Endothelial cell (in vitro differentiated cells): ENCODE measurements at regions not wholly inside any gene's neighbourhood (a gene's known extent, or its start where the extent isn't known, plus 50 kb on each side); places are given as distances from the start of the nearest gene placed in this dataset.

Source experiments
- DNase-seq: peaks from one replicate; pipeline ENCODE4 v3.0.0; 2021; ENCODE audit warnings: low spot score
- H3K27ac Mint-ChIP-seq: one replicate; pipeline ENCODE4 v1.8.0; 2021; ENCODE audit warnings: mixed read lengths, inconsistent platforms; ENCODE audit not compliant: unreplicated experiment
- H3K27me3 Mint-ChIP-seq: one replicate; pipeline ENCODE4 v1.8.0; 2021; ENCODE audit warnings: mild to moderate bottlenecking, moderate library complexity, mixed read lengths, inconsistent platforms; ENCODE audit not compliant: unreplicated experiment
- H3K36me3 Mint-ChIP-seq: one replicate; pipeline ENCODE4 v1.8.0; 2021; ENCODE audit warnings: mild to moderate bottlenecking, low read depth, mixed read lengths, inconsistent platforms; ENCODE audit not compliant: unreplicated experiment
- H3K4me1 Mint-ChIP-seq: one replicate; pipeline ENCODE4 v1.8.0; 2021; ENCODE audit warnings: mild to moderate bottlenecking, mixed read lengths, inconsistent platforms; ENCODE audit not compliant: unreplicated experiment
- H3K4me3 Mint-ChIP-seq: one replicate; pipeline ENCODE4 v1.8.0; 2021; ENCODE audit warnings: mild to moderate bottlenecking, mixed read lengths, inconsistent platforms; ENCODE audit not compliant: unreplicated experiment
- H3K9me3 Mint-ChIP-seq: one replicate; pipeline ENCODE4 v1.8.0; 2021; ENCODE audit warnings: mixed read lengths, inconsistent platforms; ENCODE audit not compliant: unreplicated experiment
- CTCF ChIP-seq: fragments of 200-600 bp; sonication (generic); IDR thresholded peaks from one replicate; pipeline ENCODE4 v1.5.0; 2021; ENCODE audit warnings: antibody characterized with exemption; ENCODE audit not compliant: unreplicated experiment

- DNase-seq: no peak
- Mint-ChIP-seq H3K27ac (no peak overlapping the region), H3K4me3 (no peak overlapping the region), H3K9me3 (no peaks in the 10 kb centered on the region), H3K27me3 (no peaks in the 10 kb centered on the region), H3K4me1 (no peaks in the 10 kb centered on the region), H3K36me3 (no peaks in the 10 kb centered on the region)
- TF ChIP-seq CTCF: no peak
Measured at GRCh38 chr7:47008461-47008860, 573.5 kb downstream of the TNS3 start.

DNA sequence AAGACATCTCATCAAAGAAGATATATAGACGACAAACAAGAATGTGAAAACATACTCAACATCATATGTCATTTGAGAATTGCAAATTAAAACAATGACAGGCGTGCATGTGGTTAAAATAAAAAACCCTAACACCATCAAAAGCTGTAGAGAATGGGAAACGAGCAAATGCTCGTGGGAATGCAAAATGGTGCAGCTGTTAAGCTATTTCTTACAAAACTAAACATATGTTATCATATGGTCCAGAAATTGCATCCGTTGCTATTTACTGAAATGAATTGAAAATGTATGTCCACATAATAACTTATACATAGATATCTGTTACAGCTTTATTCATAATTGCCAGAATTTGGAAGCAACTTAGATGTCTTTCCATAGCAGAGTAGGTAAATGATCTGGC, 574.4 kb downstream of the TNS3 start:
- no peaks in the 10 kb centered on the region for H3K9me3 Mint-ChIP-seq
- no peaks in the 10 kb centered on the region for H3K4me1 Mint-ChIP-seq
- H3K36me3 Mint-ChIP-seq: no peaks in the 10 kb centered on the region
- no peak overlapping the region for H3K27ac Mint-ChIP-seq
- no peak for TF ChIP-seq CTCF
- DNase-seq: no peak
- no peaks in the 10 kb centered on the region for H3K27me3 Mint-ChIP-seq
- H3K4me3 Mint-ChIP-seq: no peak overlapping the region

DNA sequence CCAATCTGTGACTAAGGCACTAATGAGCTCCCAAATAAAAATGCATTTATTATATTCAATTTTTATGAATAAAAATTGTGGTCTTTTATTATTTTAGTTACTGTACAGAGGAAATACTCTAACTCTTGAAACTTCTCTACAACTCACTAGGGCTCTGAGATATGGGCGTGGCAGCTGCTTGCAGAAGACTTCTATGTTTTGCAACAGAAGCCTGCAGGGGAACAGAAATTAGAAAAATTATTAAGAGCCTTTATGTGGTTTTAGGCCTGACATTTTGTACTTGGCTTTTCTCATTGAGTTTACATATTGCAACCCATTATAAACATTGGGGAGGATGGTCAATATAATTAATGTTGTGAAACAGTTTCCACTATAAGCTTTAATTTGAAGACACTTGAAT, 581.4 kb downstream of the TNS3 start:
- no peak for DNase-seq
- no peaks in the 10 kb centered on the region for H3K9me3 Mint-ChIP-seq
- no peaks in the 10 kb centered on the region for H3K27me3 Mint-ChIP-seq
- TF ChIP-seq CTCF: no peak
- H3K4me3 Mint-ChIP-seq: no peak overlapping the region
- no peaks in the 10 kb centered on the region for H3K36me3 Mint-ChIP-seq
- H3K4me1 Mint-ChIP-seq: no peaks in the 10 kb centered on the region
- no peak overlapping the region for H3K27ac Mint-ChIP-seq

DNA sequence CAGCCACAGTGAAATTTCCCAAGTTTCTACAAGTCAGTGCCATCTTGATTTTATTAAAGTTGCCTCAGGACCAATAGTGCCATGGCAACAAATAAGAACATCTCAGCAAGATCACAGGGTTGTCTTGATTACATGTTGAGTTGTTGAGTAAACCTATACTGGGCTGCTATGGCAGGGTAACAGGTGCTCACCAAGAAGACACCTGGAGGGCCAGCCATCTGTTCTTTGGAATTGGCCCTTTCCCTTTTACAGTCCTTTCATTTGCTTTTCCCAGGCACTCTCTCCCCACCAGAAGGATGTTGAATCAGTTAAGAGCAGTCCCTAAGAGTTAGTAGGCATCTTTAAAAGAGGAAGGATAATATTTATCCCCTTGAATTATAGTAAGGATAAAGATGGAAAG, 582.0 kb downstream of the TNS3 start:
- Mint-ChIP-seq H3K4me1 (no peaks in the 10 kb centered on the region), H3K4me3 (no peak overlapping the region)

GRCh38 chr7:46996972-46997371, 584.9 kb downstream of the TNS3 start:
- TF ChIP-seq CTCF: no peak
- Mint-ChIP-seq H3K27ac (no peak overlapping the region), H3K27me3 (no peaks in the 10 kb centered on the region), H3K4me1 (no peaks in the 10 kb centered on the region), H3K9me3 (no peaks in the 10 kb centered on the region), H3K4me3 (no peak overlapping the region), H3K36me3 (no peaks in the 10 kb centered on the region)
- DNase-seq: no peak

More for the DNA sequence above, 582.0 kb downstream of the TNS3 start:
- Mint-ChIP-seq H3K27me3 (no peaks in the 10 kb centered on the region), H3K36me3 (no peaks in the 10 kb centered on the region), H3K9me3 (no peaks in the 10 kb centered on the region), H3K27ac (no peak overlapping the region)
- no peak for DNase-seq
- TF ChIP-seq CTCF: no peak
